ENCODE measurements at regions not wholly inside any gene's neighbourhood (a gene's known extent, or its start where the extent isn't known, plus 50 kb on each side); places are given as distances from the start of the nearest gene placed in this dataset.

DNA sequence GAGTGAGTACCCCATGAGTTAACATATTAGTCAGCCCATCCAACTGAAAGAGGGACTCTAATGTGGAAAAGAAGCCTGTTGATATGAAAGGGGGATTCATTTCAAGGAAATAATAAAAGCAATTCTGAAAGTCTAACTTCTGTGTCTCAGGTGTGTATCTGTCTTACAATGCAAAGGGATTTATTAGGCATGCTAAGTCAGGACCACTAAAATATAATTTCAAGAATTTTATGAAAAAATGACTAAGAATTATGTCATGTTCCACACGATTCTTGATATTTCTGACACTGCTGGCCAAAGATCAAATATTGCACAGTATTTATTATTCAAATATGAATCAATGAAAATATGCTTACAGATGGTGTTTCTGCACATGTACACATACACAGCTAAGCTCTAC, 130.8 kb downstream of the KLF12 start:
- no peak overlapping the region for H3K4me3 ChIP-seq (ENCODE audit: control insufficient read depth, low read depth, low read length)
- TF ChIP-seq, protein P1, sequence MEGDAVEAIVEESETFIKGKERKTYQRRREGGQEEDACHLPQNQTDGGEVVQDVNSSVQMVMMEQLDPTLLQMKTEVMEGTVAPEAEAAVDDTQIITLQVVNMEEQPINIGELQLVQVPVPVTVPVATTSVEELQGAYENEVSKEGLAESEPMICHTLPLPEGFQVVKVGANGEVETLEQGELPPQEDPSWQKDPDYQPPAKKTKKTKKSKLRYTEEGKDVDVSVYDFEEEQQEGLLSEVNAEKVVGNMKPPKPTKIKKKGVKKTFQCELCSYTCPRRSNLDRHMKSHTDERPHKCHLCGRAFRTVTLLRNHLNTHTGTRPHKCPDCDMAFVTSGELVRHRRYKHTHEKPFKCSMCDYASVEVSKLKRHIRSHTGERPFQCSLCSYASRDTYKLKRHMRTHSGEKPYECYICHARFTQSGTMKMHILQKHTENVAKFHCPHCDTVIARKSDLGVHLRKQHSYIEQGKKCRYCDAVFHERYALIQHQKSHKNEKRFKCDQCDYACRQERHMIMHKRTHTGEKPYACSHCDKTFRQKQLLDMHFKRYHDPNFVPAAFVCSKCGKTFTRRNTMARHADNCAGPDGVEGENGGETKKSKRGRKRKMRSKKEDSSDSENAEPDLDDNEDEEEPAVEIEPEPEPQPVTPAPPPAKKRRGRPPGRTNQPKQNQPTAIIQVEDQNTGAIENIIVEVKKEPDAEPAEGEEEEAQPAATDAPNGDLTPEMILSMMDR (IDR thresholded peaks at IDR 0.05; ENCODE audit: control insufficient read depth, insufficient read depth, low read depth, low read length, missing control alignments): no peak
- no peak for DNase-seq (ENCODE audit: low read depth)

DNA sequence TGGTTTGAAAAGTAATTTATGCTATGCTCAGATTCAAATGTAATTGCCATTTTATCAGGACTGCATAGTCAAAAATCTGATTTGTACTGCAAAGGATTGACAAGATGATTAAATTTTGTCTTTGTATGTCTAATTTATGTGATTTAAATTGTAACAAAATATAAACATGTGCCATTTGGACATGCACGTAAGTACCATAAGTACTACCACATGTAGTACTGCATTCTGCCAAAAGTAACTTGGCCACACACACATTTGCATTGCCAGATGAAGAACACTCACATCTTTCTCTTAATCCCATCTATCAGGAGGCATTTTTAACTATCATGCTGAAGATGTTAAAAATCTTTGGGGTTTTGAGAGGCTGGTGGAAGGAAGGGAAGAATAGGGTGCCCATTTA, 133.3 kb downstream of the KLF12 start:
- TF ChIP-seq, protein P1 (IDR thresholded peaks at IDR 0.05; ENCODE audit: control insufficient read depth, insufficient read depth, low read depth, low read length, missing control alignments): no peak
- H3K4me3 ChIP-seq (ENCODE audit: control insufficient read depth, low read depth, low read length): no peak overlapping the region
- no peak for DNase-seq (ENCODE audit: low read depth)

DNA sequence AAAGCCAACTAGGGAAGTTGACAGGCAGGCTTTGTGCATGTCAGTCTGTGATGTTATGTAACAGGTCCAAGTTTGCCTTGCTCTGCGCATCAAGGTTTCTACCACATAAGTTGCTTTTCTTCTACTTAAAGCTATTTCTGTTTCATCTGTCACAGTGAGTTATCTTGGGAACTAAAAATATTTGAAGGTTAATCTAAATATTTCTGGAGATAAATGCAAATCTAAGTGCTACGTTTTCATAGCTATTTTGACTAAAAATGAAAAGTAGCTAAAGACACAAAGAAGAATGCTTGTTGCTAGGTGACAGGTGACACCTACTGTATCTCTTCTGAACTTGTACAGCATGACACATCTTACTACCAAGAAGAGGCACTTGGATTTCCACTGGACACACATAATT, 135.6 kb downstream of the KLF12 start:
- no peak for DNase-seq (ENCODE audit: low read depth)
- no peak overlapping the region for H3K4me3 ChIP-seq (ENCODE audit: control insufficient read depth, low read depth, low read length)

DNA sequence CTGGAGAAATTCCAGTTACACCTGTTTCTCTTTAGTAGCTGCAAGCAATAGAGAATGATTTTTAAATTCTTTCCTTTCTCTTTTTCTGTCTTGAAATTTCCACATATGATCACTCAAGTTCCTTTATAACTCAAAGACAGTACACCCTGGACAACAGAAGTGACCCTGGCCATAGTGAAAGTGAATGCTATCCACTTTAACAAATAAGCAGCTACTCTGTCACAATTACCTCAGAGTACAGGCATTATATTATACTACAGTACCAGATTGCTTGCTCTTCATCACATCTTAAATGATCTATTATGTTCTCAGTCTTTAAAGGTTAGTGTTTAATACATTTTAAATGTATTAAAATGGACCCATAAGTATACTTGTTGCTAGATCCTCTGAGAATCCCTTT, 136.2 kb downstream of the KLF12 start:
- DNase-seq (ENCODE audit: low read depth): no peak
- no peak overlapping the region for H3K4me3 ChIP-seq (ENCODE audit: control insufficient read depth, low read depth, low read length)
- TF ChIP-seq, protein P1 (IDR thresholded peaks at IDR 0.05; ENCODE audit: control insufficient read depth, insufficient read depth, low read depth, low read length, missing control alignments): no peak

More for the DNA sequence above, 135.6 kb downstream of the KLF12 start:
- TF ChIP-seq, protein P1 (IDR thresholded peaks at IDR 0.05; ENCODE audit: control insufficient read depth, insufficient read depth, low read depth, low read length, missing control alignments): no peak

DNA sequence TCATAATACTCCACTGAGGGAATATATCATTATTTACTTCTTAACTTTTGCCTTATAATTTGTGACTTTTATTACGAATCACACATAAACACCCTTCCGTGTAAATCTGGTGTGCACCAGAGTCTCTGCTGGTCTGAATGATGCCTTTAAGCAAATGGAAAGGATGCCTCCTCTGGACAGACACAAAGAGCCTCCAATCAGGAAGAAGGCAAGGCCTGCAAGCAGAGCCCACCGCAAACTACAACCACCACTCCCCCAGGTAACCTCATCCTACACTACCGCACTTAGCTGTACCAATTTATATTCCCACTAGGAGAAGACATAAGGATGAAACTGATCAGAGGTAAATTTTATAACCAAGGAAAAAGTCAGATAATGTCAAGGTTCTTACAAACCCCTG, 137.6 kb downstream of the KLF12 start:
- DNase-seq (ENCODE audit: low read depth): no peak
- TF ChIP-seq, protein P1 (IDR thresholded peaks at IDR 0.05; ENCODE audit: control insufficient read depth, insufficient read depth, low read depth, low read length, missing control alignments): no peak
- H3K4me3 ChIP-seq (ENCODE audit: control insufficient read depth, low read depth, low read length): no peak overlapping the region

DNA sequence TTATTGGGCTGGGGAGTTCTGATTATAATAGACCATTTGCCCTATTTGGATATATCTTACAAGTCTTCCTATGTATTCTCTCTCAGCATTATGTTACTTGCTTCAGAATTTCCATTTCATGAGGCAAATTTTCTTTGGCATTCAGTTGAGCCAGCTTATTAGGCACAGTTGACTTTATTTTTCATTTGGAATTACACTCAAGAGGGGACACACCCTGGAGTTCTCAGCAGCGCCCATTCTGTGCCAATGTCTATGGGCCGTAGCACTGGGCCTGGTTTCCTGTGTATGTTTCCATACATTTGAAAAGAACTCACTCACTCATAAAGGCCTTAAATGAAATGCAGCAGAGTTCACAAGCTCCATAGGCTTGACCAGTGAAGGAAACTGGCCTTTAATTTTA, 138.5 kb downstream of the KLF12 start:
- TF ChIP-seq, protein P1 (IDR thresholded peaks at IDR 0.05; ENCODE audit: control insufficient read depth, insufficient read depth, low read depth, low read length, missing control alignments): no peak
- no peak for DNase-seq (ENCODE audit: low read depth)
- H3K4me3 ChIP-seq (ENCODE audit: control insufficient read depth, low read depth, low read length): no peak overlapping the region

DNA sequence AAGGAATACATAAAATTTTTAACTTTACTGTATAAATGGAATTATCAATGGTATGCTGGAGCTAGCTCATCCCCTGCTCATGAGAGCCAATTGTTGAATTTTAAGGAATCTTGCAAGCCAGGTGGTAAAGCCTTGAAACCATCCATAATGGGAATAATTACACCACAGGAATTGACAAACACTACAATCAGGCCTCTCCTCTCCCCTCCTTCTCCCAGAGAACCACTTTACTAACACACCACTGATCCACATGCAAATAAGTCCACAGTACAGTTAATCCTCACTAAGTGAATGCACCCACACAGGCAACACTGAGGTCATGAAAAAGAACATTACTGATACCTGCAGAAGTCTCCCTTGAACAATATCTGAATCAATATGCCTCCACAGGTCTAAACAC, 140.5 kb downstream of the KLF12 start:
- TF ChIP-seq, protein P1 (IDR thresholded peaks at IDR 0.05; ENCODE audit: control insufficient read depth, insufficient read depth, low read depth, low read length, missing control alignments): no peak
- no peak for DNase-seq (ENCODE audit: low read depth)

More for the DNA sequence above, 140.5 kb downstream of the KLF12 start:
- H3K4me3 ChIP-seq (ENCODE audit: control insufficient read depth, low read depth, low read length): no peak overlapping the region
